Osteoblast (primary cell): ENCODE measurements at regions not wholly inside any gene's neighbourhood (a gene's known extent, or its start where the extent isn't known, plus 50 kb on each side); places are given as distances from the start of the nearest gene placed in this dataset.
A peak's percentile ranks its signal among the peaks of the same experiment; 100 is the strongest.

Experiments
- DNase-seq: peaks from one replicate; pipeline ENCODE4 v3.0.0; 2011; ENCODE audit warnings: low spot score, mixed read lengths; ENCODE audit not compliant: insufficient read length; ENCODE audit errors: missing footprints
- H2AFZ ChIP-seq: 2 replicates; pipeline ENCODE4 v1.6.0; 2011; ENCODE audit warnings: mild to moderate bottlenecking, low read length
- H3K27ac ChIP-seq: 2 replicates; pipeline ENCODE4 v1.5.1; 2011; ENCODE audit warnings: mild to moderate bottlenecking, low read depth, low read length, moderate library complexity
- H3K27me3 ChIP-seq: 2 replicates; pipeline ENCODE4 v1.6.0; 2012; ENCODE audit warnings: mild to moderate bottlenecking, control low read depth, inconsistent platforms, low read length, moderate library complexity; ENCODE audit not compliant: insufficient read depth
- H3K36me3 ChIP-seq: 2 replicates; pipeline ENCODE4 v1.5.1; 2011; ENCODE audit warnings: mild to moderate bottlenecking, low read length, control low read depth, moderate library complexity; ENCODE audit not compliant: insufficient read depth
- H3K4me1 ChIP-seq: 2 replicates; pipeline ENCODE4 v1.5.1; 2011; ENCODE audit warnings: mild to moderate bottlenecking, low read length, control low read depth, moderate library complexity; ENCODE audit not compliant: insufficient read depth
- H3K4me2 ChIP-seq: 2 replicates; pipeline ENCODE4 v1.6.0; 2011; ENCODE audit warnings: mild to moderate bottlenecking, low read length; ENCODE audit not compliant: insufficient read depth
- H3K4me3 ChIP-seq: fragments of 200-600 bp; sonication (generic); 3 replicates; pipeline ENCODE4 v1.5.1; 2012; ENCODE audit warnings: mild to moderate bottlenecking, low read length, inconsistent platforms; ENCODE audit not compliant: insufficient read depth
- H3K79me2 ChIP-seq: 2 replicates; pipeline ENCODE4 v1.6.0; 2012; ENCODE audit warnings: mild to moderate bottlenecking, low read length, control low read depth, inconsistent platforms; ENCODE audit not compliant: insufficient read depth
- H3K9me3 ChIP-seq: 2 replicates; pipeline ENCODE4 v1.5.1; 2011; ENCODE audit warnings: low read depth, low read length, control low read depth
- H4K20me1 ChIP-seq: 2 replicates; pipeline ENCODE4 v1.6.0; 2012; ENCODE audit warnings: mild to moderate bottlenecking, low read length, control low read depth; ENCODE audit not compliant: insufficient read depth
- CTCF ChIP-seq: IDR thresholded peaks from 2 replicates; pipeline ENCODE4 v1.5.1; 2011; ENCODE audit warnings: mild to moderate bottlenecking, low read depth, low read length, moderate library complexity; ENCODE audit errors: extremely low read depth

- Histone ChIP-seq H3K4me1 (no peaks in the 10 kb centered on the region), H3K27ac (no peak overlapping the region), H3K4me2 (no peak overlapping the region), H3K36me3 (no peaks in the 10 kb centered on the region), H3K9me3 (no peaks in the 10 kb centered on the region), H3K79me2 (no peaks in the 10 kb centered on the region), H3K27me3 (no peaks in the 10 kb centered on the region), H2AFZ (no peak overlapping the region), H3K4me3 (no peak overlapping the region), H4K20me1 (no peaks in the 10 kb centered on the region)
- peak; percentile 43 for TF ChIP-seq CTCF
- DNase-seq = no peak
Observed at GRCh38 chrX:85611926-85612325, 232.5 kb upstream of the POF1B start.

GRCh38 chrX:85592980-85593379 lies 213.5 kb upstream of the POF1B start:
- Histone ChIP-seq H3K36me3 (no peaks in the 10 kb centered on the region), H3K9me3 (no peaks in the 10 kb centered on the region), H3K4me1 (no peaks in the 10 kb centered on the region), H4K20me1 (no peaks in the 10 kb centered on the region), H3K27me3 (no peaks in the 10 kb centered on the region), H2AFZ (no peak overlapping the region), H3K79me2 (no peaks in the 10 kb centered on the region), H3K4me3 (no peak overlapping the region), H3K27ac (no peak overlapping the region), H3K4me2 (no peak overlapping the region)
- no peak for DNase-seq
- TF ChIP-seq CTCF = no peak

- TF ChIP-seq CTCF = no peak
- no peaks in the 10 kb centered on the region for H3K79me2 ChIP-seq
- no peak overlapping the region for H2AFZ ChIP-seq
- no peaks in the 10 kb centered on the region for H3K27me3 ChIP-seq
- DNase-seq = no peak
- H4K20me1 ChIP-seq = no peaks in the 10 kb centered on the region
- no peaks in the 10 kb centered on the region for H3K36me3 ChIP-seq
- H3K4me3 ChIP-seq = no peak overlapping the region
- H3K27ac ChIP-seq = no peak overlapping the region
- H3K4me2 ChIP-seq = no peak overlapping the region
- H3K4me1 ChIP-seq = no peaks in the 10 kb centered on the region
- H3K9me3 ChIP-seq = no peaks in the 10 kb centered on the region
Observed at GRCh38 chrX:85591536-85591935, 212.1 kb upstream of the POF1B start.

GRCh38 chrX:85590638-85591037 lies 211.2 kb upstream of the POF1B start:
- Histone ChIP-seq H3K36me3 (no peaks in the 10 kb centered on the region), H3K4me3 (no peak overlapping the region), H3K27ac (no peak overlapping the region), H4K20me1 (no peaks in the 10 kb centered on the region), H2AFZ (no peak overlapping the region), H3K79me2 (no peaks in the 10 kb centered on the region), H3K27me3 (no peaks in the 10 kb centered on the region), H3K9me3 (no peaks in the 10 kb centered on the region), H3K4me1 (no peaks in the 10 kb centered on the region), H3K4me2 (no peak overlapping the region)
- DNase-seq = no peak
- TF ChIP-seq CTCF = no peak
